PC-3 (cell line): ENCODE measurements at regions not wholly inside any gene's neighbourhood (a gene's known extent, or its start where the extent isn't known, plus 50 kb on each side); places are given as distances from the start of the nearest gene placed in this dataset.

ENCODE experiments used
- CTCF ChIP-seq: fragments of 300-600 bp; sonication (generic); conservative IDR thresholded peaks from 2 replicates; pipeline ENCODE4 v1.5.1; 2017; ENCODE audit warnings: antibody characterized with exemption, low read depth, mild to moderate bottlenecking, low read length
- EZH2 ChIP-seq: fragments of 300-600 bp; sonication (generic); IDR thresholded peaks from one replicate; pipeline ENCODE4 v1.6.1; 2017; ENCODE audit warnings: antibody characterized with exemption, mild to moderate bottlenecking, low read length; ENCODE audit not compliant: unreplicated experiment

- TF ChIP-seq CTCF (no peak), EZH2 (no peak)
These were observed 777.4 kb upstream of the TENM3 start for GRCh38 chr4:181465826-181466225.
